B cell (primary cell): ENCODE measurements at regions not wholly inside any gene's neighbourhood (a gene's known extent, or its start where the extent isn't known, plus 50 kb on each side); places are given as distances from the start of the nearest gene placed in this dataset.

Experiments
- CTCF ChIP-seq: fragments of 200-600 bp; IDR thresholded peaks from one replicate; pipeline ENCODE4 v1.8.0; 2022; ENCODE audit warnings: antibody characterized with exemption, mild to moderate bottlenecking
- EZH2 ChIP-seq: IDR thresholded peaks from 2 replicates; pipeline ENCODE4 v1.6.1; 2012; ENCODE audit warnings: borderline replicate concordance, low read depth, mild to moderate bottlenecking, moderate library complexity, low read length; ENCODE audit not compliant: insufficient read depth, poor library complexity, severe bottlenecking

GRCh38 chr20:53736122-53736756 is 142.6 kb upstream of the ZNF217 start:
- TF ChIP-seq CTCF = no peak
- no peak for TF ChIP-seq EZH2
